GM19035 (cell line): ENCODE measurements at regions not wholly inside any gene's neighbourhood (a gene's known extent, or its start where the extent isn't known, plus 50 kb on each side); places are given as distances from the start of the nearest gene placed in this dataset.

Experiments
- ATAC-seq: cut with Tn5 transposase; IDR thresholded peaks from one replicate; pipeline ENCODE4 v1.9.1; 2021; ENCODE audit not compliant: unreplicated experiment

DNA sequence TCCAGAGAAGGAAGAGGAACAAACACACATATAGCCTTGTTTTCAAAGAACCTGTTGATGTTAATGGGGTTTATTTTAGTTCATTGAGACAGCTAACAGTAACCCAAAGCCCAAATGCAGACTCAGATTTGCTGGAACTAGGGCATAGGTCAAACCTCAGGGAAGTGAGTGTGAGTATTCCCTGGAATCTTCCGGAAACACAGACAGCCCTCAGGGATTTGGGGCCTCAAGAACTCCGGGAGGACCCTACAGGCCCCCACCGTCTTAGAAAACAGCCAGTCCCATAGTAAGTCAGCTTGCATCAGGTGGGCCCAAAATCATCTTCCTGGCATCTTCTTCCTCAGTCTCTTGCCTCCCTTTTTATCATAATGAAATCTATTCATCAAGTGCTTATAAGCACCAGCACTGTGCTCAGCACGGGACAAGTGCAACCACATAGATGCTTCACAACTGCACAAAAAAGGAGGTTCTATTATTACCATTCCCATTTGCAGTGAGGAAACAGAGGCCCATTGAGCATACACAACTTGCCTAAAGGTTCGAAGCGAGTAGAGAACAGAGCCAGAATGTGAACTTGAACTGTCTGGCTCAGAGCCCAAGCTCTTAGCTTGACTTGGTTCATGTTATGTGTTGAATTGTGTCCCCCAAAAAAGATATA, 50.2 kb upstream of the BCL11A start:
- ATAC-seq: no peak

DNA sequence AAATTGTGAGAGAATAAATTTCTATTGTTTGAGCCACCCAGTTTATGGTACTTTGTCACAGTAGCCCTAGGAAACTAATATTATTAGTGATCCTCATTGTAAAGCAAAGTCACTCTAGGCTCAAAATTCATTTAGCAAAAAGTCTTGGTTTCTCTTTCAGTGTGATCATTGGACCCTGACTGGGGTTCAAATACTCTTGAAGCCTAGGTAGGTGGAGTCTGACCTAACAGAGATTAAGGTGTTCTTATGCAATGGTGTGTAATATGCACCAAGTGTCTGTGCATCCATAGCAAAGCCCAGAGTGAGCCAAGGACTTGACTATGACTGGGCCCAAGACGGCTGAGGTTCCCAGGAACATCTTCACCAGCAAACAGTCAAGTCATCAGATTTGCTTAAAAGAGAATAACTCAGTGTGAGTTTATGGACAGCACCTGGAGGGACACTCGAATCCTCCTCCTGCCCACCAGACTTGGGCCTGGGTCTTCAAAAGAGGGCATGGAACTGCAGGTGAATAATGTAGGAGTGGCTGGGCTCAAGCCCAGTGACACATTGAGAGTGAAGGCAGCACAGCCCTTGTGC, 51.1 kb upstream of the BCL11A start:
- no peak for ATAC-seq

DNA sequence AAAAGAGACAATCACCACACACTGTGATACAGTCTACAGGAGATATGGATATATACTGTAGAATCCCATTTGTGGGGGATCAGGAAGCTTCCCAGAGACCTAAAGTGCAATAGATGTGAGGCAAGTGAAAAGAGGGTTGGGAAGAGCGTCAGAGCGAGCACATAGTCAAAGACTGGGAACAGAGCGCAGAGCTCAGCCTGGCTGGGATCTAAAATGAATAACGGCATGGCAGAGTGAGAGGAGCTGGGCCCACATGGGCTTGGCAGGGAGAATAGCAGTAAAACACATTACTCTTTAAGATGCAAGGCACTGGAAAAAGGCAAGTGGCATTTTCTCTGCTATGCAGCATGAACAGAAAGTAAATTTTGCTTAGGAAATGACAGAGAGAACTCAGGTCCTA, 52.4 kb upstream of the BCL11A start:
- no peak for ATAC-seq

DNA sequence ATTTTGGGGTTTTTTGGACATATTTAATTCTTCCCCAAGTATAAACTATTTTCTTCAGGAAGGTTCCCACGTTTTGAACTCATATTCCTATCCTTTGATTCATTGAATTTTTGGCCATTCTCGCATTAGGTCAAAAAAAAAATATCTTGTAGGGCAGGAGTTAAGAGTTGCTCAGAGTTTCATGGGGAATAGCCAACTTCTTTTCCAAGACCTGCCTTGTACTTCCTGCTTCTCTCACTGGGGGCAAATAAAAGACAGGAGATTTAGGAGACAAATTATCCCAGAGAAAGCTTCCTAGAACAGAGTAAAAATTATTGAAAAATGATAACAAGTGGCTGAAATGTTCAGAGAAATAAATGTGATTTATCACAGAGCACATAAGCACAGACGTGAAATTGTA, 55.2 kb upstream of the BCL11A start:
- ATAC-seq: no peak

DNA sequence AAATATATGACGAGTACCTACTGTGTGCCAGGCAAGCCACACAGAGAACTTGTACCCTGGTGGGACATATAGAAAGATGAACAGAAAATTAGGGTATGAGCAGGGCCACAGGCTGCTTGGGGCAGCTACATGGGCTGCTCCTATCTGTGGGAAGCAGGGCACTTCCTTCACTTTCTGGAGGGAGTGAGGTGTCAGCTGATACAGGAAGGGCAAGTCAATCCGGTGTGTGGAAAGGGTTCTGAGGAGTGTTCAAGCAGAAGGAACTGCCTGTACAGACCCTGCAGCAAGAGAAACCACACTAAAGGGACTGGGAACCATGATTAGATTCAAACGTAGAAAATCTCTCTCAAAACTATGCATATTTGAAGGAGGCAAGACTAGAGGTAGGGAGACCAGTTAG, 58.6 kb upstream of the BCL11A start:
- ATAC-seq: no peak

DNA sequence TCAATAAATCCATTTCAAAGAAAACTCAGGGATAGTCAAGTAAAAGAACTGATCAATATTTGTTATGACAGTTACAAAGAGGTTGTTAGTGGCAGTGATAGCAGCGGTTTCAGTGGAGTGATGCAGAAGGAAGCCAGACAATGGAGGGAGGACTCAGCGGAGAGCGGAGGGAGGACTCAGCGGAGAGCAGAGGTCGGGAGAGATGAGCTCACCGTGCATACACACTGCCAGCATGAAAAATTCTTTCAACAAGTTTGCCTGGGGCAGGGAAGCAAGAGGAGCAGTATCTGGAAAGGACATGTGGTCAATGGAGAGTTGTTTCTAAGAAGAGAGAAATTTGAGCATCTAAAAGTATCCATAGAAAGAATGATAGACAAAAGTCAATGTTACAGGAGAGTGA, 60.9 kb upstream of the BCL11A start:
- ATAC-seq: no peak

DNA sequence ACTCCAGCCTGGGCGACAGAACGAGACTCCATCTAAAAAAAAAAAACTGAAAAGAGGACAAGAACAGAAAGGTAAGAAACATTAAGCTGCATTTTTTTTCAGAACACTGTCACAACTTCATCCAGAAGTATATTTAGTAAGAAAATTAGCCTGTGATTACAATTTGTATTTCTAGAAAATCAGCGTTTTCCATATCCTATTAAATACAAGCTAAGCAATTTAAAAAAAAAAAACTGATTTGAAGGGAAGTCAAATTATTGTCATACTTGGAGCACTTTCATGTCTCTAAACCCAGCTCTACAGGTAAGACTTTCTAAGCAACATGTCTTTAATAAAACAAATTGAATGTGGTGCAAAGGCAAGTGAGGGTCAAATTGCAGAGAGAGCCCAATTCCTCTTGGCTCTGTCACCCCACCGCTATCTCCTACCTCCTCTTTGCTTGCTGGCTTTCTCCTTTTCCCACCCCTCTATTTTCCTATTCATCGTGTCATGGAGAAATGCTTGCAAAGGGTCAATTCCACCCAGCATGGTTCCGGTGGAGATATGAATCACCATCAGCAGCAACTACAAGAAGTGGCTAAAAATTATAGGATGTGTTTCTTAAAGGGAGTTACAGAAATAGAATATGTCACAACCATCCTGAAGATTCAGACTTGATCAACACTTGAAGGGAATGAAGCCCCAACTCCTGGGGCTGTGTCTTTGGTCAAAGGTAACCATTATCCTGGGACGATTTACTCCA, 68.4 kb upstream of the BCL11A start:
- no peak for ATAC-seq

DNA sequence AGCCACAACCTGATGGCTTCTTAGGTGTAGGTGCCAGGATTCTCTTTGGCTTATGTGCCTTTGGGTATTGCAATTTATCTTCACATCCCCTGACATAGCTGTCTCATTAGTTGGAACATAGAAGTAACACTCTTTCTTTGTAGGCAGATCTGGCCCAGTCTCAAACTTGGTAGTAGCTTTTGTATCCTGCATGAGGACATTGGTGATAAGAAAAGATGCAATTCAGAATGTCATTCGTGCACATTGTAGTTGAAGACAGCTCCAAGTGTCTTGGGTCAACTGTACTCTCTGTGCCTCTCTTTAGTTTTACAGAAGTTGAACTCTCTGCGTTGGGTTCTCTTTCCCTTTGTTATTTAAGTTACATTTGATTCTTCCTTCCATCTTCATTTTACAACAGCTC, 69.6 kb upstream of the BCL11A start:
- no peak for ATAC-seq

DNA sequence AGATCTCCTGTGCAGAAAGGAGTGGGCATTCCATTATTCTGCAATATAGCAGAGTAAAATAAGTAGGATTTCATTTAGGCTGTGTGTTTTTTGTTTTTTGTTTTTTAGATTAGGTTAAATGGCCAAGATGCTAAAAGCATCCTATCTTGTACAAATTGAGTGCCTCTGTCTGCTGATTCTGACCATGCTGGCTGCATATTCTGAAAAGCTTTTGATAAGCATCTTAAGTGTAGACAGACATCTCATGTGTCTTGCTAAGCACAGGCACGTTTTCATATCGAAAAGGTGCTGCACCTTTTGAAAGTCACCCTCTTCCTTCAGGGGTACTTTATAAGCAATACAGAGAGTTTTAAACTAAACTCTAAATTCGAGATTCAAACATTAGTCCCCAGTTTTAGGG, 74.0 kb upstream of the BCL11A start:
- ATAC-seq: no peak

DNA sequence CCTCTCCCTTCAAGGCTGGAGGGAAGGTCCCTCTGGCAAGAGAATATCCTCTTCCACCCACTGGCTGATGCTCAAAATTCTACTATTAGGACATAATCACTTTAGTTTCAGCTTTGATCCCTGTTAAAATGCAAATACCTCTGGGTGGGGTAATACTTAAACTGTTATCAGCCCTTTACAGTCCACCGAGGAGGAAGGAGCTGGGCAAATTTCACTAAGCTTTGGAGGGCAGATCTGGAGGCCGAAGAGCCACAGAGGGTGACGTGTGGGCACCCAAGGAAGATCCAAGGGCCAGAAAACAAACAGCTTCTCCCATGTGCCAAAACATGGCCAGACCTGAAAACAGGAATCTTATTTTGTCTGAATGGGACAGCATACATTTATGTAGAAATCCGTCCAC, 74.6 kb upstream of the BCL11A start:
- no peak for ATAC-seq

DNA sequence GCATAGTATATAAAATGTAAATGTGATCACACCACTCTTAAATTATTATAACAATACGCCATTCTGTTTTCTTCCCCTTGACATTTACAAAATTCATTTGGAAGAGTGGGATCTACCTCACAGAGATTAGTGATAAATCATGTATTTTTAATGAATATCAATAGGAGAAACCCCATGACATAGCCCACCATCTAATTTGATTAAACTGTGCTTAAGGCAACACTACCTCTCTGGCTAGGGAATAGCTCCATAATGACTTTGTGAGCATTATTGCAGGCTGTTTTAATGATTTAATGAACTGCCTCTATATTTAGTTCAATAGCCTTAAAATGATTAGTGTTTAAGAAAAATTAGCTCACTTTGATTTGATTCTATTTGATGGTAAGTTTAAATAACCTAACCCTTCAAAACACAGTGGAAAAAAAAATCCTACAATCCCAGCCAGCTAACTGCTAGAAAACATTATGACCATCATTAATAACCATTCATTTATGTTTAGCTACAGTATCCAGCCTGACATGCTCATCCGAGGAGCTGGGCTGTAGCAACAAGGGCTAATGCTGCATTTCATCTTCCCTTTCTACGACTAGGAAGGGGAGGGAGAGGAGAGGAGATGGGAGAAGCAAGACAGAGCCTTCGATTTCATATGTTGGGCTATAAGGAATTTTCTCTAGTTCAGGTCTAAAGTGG, 75.3 kb upstream of the BCL11A start:
- no peak for ATAC-seq

DNA sequence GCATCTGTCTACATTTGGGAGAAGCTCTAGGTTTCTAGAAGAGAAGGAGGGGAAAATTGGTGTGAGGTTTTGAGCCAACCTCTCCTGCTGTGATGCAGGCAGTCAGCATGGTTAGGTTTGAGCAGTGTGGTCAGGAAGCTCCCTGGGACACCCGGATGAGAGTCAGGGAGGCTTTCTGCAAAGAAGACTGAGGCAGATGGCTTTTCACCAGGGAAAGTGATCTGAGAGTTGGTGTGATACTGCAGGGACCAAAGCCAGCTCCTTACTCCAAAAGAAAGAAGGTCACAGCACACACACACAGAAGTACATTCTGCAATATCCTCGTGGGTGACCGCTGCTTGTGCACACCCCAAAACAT, 75.8 kb upstream of the BCL11A start:
- ATAC-seq: no peak

DNA sequence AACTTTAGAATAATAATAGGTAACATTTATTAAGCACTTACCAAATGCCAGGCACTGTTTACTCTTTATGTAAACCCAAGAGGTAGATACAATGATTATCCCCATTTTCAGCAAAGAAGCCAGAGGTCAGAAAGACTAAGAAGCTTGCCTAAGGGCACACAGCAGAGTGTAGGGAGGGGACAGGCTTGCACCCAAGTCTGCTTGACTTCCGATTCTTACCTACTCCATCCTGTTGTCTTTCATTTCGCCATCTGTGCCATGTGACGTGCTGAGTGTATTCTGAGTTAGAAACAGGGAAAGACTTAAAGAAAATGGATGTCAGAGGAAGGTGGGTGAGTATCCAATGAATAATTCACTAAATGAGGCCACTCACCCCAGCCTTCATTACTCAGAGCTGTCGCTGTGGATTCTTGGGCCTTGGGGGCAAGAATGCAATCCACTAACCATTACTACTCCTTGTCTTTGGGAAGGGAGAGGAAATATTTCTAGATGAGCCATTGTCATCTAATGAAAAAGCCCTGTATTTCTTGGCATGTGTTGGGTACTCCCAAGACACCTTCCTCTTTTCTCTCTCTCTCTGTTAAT, 76.4 kb upstream of the BCL11A start:
- ATAC-seq: no peak

DNA sequence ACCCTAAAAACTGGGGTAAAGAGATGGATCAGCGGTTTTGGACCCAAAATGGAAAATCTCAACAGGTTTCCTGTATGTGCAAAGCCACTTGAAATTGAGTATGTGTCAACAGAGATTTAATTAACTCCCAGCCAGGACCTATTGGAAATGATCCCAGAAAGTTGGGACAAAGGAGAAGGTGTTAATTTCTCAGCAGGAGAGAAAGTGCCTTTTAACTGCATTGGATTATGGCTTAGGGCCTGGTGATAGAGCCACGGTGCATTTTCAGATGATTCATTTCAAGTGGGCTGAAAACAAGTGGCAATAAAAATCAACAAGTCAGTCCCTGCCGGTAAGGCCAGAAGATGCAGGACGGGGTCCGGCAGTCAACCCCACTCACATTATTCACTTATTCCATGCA, 80.2 kb upstream of the BCL11A start:
- ATAC-seq: no peak

DNA sequence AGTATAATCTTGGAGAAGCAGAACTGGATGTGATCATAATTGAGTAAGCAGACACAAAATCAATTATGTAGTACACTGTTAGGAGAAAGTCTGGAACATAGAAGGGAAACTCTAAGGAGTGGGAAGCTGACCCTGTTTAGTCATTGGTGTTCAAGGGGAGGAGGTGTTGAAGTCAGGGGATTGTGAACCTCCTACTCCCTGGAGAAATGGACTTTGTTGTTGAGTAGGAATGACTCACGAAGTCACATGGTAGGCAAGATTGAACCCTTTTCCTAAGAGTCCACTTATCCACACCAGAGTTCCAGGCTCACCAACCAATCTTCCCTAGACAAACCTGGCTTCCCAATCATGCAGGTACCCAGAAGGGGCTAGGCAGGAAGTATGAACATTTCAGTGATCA, 81.0 kb upstream of the BCL11A start:
- ATAC-seq: no peak

DNA sequence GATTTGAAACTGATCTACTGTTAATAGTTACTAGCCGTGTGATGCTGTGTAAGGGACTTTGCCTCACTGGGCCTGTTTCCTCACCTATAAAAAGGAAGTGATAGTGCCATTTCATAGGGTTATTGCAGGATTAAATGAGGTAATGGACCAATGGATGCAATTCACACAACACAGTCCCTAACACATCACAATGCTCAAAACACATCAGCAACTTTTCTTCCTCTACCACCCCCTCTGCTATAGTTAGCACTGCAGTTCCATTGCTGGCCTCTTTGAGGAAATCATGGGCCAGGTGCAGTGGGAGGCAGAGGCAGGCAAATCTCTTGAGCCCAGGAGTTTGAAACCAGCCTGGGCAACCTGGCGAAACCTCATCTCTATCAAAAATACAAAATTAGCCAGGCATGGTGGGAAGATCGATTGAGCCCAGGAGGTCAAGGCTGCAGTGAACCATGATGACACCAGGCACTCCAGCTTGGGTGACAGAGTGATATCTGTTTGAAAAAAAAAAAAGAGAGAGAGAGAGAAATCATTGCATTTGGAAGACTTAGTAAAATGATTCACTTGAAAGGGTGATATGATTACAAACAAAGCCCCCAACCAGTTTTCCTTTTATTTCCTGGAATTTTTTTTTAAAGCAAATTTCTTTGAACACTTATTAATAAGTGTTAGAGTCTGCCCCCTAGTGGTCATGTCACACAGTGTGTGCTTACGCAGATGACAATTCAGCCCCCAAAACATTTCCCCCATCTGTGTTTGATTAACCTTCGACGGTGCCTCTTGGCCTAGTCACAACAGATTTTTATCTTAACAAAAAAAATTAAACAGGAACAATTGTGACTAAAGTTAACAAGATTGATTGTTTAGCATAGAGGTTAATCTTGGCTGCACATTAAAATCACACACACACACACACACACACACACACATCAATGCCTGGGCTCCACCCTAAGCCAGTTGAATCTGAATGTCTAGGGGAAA, 88.6 kb upstream of the BCL11A start:
- ATAC-seq: no peak

DNA sequence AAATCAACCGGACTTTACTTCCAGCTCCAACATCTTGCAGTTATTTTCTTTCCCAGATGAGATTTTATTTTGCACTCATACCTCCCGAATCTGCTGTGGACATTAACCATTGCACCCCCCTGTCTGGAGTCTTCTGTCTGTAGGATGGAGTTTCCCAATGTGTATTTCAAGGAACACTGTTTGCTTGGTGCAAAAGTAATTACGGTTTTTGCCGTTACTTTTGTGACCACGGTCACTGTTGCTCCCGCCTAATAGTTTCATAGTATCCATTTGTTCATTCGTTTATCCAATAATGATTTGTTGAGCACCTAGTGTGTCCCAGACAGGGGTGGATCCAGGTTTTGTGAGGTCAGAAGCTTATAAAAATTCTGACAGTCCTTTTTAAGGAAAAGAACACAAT, 90.3 kb upstream of the BCL11A start:
- no peak for ATAC-seq

DNA sequence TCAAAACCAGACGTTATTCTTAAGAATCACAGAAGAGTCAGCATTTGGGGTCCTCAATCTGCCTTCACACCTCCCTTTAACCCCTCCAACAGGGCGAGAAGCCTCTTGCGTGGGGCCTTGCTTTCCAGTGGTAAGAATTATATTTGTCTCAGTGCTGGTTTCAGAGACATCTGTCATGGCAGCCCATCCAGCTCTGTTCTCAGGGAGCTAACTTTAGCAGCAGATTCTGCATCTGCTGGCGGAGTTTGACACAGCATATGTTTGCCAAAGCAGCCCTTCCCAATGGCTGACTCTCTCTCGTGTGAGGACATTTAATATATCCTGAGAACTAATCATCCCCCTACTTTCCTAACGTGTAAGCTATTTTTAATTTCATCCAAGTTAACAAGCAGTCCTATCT, 91.5 kb upstream of the BCL11A start:
- no peak for ATAC-seq

DNA sequence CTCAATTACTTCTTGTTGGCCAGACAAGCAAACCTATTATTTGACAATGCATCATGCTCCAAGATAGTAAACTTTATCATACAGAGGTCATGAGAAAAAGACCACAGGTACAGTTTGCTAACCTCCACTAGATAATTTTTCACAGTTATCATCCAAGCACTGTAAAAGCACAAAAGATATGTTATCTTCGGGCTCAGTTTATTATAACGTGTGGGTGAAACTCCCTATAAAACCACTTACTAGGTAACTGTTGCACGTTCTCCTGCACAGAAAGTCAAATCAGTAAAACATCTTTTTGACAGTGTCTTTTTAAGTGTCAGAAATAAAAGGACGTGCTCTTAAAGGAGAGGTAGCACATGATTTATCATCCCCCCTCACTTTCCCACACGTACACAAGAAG, 94.7 kb upstream of the BCL11A start:
- no peak for ATAC-seq

DNA sequence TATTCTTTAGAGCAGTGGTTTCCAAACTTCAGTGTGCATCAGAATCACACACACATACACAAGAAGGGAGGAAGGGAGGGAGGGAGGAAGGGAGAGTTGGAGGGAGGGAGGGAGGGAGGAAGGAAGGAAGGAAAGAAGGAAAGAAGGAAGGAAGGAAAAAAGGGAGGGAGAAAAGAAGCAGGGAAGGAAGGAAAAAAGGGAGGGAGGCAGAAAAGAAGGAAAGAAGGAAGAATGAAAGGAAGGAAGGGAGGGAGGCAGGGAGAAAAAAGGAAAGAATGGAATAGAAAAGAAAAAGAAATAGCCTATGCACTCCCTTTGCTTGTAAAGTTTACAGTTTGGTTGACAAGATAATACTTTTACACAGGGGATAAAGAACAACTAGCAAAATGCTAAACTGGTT, 96.3 kb upstream of the BCL11A start:
- no peak for ATAC-seq
